GM20000 (cell line): ENCODE measurements at regions not wholly inside any gene's neighbourhood (a gene's known extent, or its start where the extent isn't known, plus 50 kb on each side); places are given as distances from the start of the nearest gene placed in this dataset.

ENCODE experiments used
- DNase-seq: peaks from one replicate; pipeline ENCODE4 v3.0.0; 2012; ENCODE audit warnings: low spot score
- CTCF ChIP-seq: IDR thresholded peaks from 2 replicates; pipeline ENCODE4 v1.5.1; 2012; ENCODE audit warnings: mild to moderate bottlenecking, control low read depth; ENCODE audit errors: extremely low read depth, missing control alignments

GRCh38 chr17:79246225-79247190, 171.9 kb downstream of the ENGASE start:
- DNase-seq, result no peak
- TF ChIP-seq CTCF, result no peak

GRCh38 chr17:79244665-79245064, 170.0 kb downstream of the ENGASE start:
- no peak for TF ChIP-seq CTCF
- DNase-seq, result no peak

- TF ChIP-seq CTCF, result no peak
- no peak for DNase-seq
Observed at GRCh38 chr17:79243996-79244395, 169.4 kb downstream of the ENGASE start.

DNA sequence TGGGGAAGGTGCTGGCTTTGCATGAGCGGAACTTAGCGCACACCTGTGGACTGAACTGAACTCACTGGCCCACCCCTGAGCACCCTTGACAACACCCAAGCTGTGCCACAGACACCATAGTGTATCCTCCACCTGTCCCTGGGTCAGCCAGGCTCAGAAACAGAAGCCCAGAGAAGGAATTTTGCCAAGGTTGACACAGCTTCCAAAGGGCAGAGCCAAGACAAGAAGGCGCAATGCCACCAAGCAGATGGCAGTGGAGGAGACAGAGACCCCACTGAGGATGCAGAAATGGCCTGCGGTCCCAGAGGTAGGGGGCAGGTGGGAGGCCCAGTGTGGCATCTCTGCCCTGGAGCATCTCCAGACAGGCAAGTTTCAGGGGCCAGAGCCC, 169.0 kb downstream of the ENGASE start:
- no peak for TF ChIP-seq CTCF
- DNase-seq, result no peak

DNA sequence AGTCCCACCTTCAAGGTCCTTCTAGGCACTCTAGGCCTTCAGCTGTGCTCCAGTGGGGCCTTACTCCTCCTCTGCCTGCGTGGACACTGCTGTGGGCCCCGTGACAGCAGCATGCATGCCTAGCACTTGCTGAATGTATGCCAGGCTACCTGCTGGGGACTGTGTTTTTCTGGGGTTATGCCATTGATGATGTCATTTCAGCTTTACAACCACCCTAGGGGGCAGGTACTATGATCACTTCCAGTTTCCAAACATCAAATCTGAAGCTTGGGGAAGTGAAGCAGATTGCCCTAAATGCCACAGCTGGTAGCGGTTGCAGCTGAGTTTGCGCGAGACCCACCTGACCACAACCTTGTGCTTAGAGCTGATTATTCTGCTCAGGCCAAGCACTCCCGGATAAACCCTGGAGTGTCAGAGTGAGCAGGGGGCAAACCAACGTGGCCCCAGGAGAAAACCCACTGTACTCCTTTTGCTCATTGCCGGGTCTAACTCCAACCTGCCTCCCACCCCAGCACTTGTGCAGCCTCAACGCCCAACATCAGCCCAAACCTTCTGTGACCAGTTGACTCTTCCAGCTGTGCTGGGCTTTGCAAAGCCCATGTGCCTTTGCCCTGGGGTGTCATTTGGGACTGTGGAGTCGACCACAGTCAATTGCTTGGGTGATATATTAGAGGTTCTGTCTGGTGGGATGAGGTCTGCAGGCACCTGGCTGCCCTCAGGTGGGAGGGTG, 168.4 kb downstream of the ENGASE start:
- DNase-seq, result no peak
- TF ChIP-seq CTCF, result no peak

DNA sequence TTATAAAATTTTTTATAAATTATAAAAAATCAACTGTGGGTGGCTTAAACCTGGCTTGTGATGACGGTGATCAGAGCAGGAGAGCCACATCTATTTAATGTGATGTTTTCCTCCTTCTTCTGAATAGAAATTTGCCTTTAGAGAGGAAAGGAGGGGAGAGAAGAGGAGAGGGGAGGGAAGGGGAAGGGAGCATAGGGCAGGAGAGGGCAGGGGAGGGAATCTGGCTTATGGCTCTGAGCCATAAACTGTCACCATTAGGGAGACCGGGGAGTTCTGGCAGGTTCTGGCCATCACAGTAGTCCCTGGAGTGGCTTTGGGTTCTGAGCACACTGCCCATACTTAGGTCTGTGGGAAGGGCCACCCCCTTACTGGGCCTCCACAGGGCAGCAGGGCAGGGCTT, 167.8 kb downstream of the ENGASE start:
- DNase-seq, result no peak
- TF ChIP-seq CTCF, result no peak

GRCh38 chr17:79241616-79242015, 167.0 kb downstream of the ENGASE start:
- DNase-seq, result no peak
- no peak for TF ChIP-seq CTCF
